ENCODE measurements at regions not wholly inside any gene's neighbourhood (a gene's known extent, or its start where the extent isn't known, plus 50 kb on each side); places are given as distances from the start of the nearest gene placed in this dataset.

- no peaks in the 10 kb centered on the region for H3K36me3 Mint-ChIP-seq (ENCODE audit: low read depth)
- H3K9me3 Mint-ChIP-seq: no peaks in the 10 kb centered on the region
- H3K27me3 Mint-ChIP-seq: peaks cover 6% of the 10 kb centered on the region
- CTCF ChIA-PET: no interaction called here
- POLR2A ChIA-PET: no interaction called here
- DNase-seq (no peak), ATAC-seq (ENCODE audit: low read depth) (no peak)
- TF ChIP-seq CTCF (IDR thresholded peaks at IDR 0.05): no peak
- H3K4me3 Mint-ChIP-seq: no peak overlapping the region
- intact Hi-C loops (cut with micrococcal nuclease): no loop called here
- no peak overlapping the region for H3K27ac Mint-ChIP-seq
- no peaks in the 10 kb centered on the region for H3K4me1 Mint-ChIP-seq
Observed at GRCh38 chr2:217382794-217383193, 522.9 kb upstream of the TNP1 start.

GRCh38 chr2:217379807-217380206, 519.9 kb upstream of the TNP1 start:
- intact Hi-C loops (cut with micrococcal nuclease): no loop called here
- ChIA-PET CTCF (no interaction called here), POLR2A (no interaction called here)
- no peak for TF ChIP-seq CTCF (IDR thresholded peaks at IDR 0.05)
- no peak overlapping the region for H3K4me3 Mint-ChIP-seq
- no peaks in the 10 kb centered on the region for H3K36me3 Mint-ChIP-seq (ENCODE audit: low read depth)
- no peaks in the 10 kb centered on the region for H3K27me3 Mint-ChIP-seq
- ATAC-seq (ENCODE audit: low read depth) (no peak), DNase-seq (no peak)
- no peaks in the 10 kb centered on the region for H3K4me1 Mint-ChIP-seq
- H3K9me3 Mint-ChIP-seq: no peaks in the 10 kb centered on the region
- H3K27ac Mint-ChIP-seq: no peak overlapping the region

- no peaks in the 10 kb centered on the region for H3K4me1 Mint-ChIP-seq
- H3K9me3 Mint-ChIP-seq: no peaks in the 10 kb centered on the region
- DNase-seq (no peak), ATAC-seq (ENCODE audit: low read depth) (no peak)
- POLR2A ChIA-PET: no interaction called here
- no peaks in the 10 kb centered on the region for H3K27me3 Mint-ChIP-seq
- CTCF ChIA-PET: no interaction called here
- H3K36me3 Mint-ChIP-seq (ENCODE audit: low read depth): no peaks in the 10 kb centered on the region
- intact Hi-C loops (cut with micrococcal nuclease): no loop called here
- no peak overlapping the region for H3K27ac Mint-ChIP-seq
- no peak overlapping the region for H3K4me3 Mint-ChIP-seq
- TF ChIP-seq CTCF (IDR thresholded peaks at IDR 0.05): no peak
Observed at GRCh38 chr2:217372794-217373193, 512.9 kb upstream of the TNP1 start.

GRCh38 chr2:217371781-217372213, 511.9 kb upstream of the TNP1 start:
- DNase-seq (no peak), ATAC-seq (ENCODE audit: low read depth) (no peak)
- Mint-ChIP-seq H3K4me3 (no peak overlapping the region), H3K27me3 (no peaks in the 10 kb centered on the region), H3K36me3 (ENCODE audit: low read depth) (no peaks in the 10 kb centered on the region), H3K9me3 (no peaks in the 10 kb centered on the region), H3K4me1 (no peaks in the 10 kb centered on the region), H3K27ac (no peak overlapping the region)
- no peak for TF ChIP-seq CTCF (IDR thresholded peaks at IDR 0.05)
- ChIA-PET POLR2A (no interaction called here), CTCF (no interaction called here)
- intact Hi-C loops (cut with micrococcal nuclease): no loop called here

- Mint-ChIP-seq H3K27me3 (no peaks in the 10 kb centered on the region), H3K27ac (no peak overlapping the region), H3K9me3 (no peaks in the 10 kb centered on the region), H3K4me3 (no peak overlapping the region), H3K4me1 (no peaks in the 10 kb centered on the region), H3K36me3 (ENCODE audit: low read depth) (no peaks in the 10 kb centered on the region)
- ChIA-PET POLR2A (no interaction called here), CTCF (no interaction called here)
- no peak for TF ChIP-seq CTCF (IDR thresholded peaks at IDR 0.05)
- intact Hi-C loops (cut with micrococcal nuclease): no loop called here
- ATAC-seq (ENCODE audit: low read depth): no peak
- no peak for DNase-seq
Observed at GRCh38 chr2:217370391-217370790, 510.5 kb upstream of the TNP1 start.

All from activated B cell treated with CpG ODN at 0.5 μM for 24 hours (primary cell).